Breast epithelium (tissue), 3 donors: ENCODE measurements at regions not wholly inside any gene's neighbourhood (a gene's known extent, or its start where the extent isn't known, plus 50 kb on each side); places are given as distances from the start of the nearest gene placed in this dataset.

ENCODE experiments used
- CTCF ChIP-seq, 3 donors: fragments of 450-650 bp; IDR thresholded peaks; one replicate each; pipeline ENCODE4 v1.5.1; 2016 to 2017; ENCODE audit warnings: antibody characterized with exemption in 3 of 3, mild to moderate bottlenecking in 3 of 3, moderate library complexity in 3 of 3
- POLR2A ChIP-seq: fragments of 450-650 bp; IDR thresholded peaks from one replicate; pipeline ENCODE4 v1.6.1; 2016; ENCODE audit warnings: antibody characterized with exemption, mild to moderate bottlenecking, moderate library complexity
- POLR2AphosphoS5 ChIP-seq, 3 donors: sonication (generic); formaldehyde crosslinking; IDR thresholded peaks; one replicate each; pipeline ENCODE4 v1.6.1; 2017; ENCODE audit warnings: antibody characterized with exemption in 3 of 3

DNA sequence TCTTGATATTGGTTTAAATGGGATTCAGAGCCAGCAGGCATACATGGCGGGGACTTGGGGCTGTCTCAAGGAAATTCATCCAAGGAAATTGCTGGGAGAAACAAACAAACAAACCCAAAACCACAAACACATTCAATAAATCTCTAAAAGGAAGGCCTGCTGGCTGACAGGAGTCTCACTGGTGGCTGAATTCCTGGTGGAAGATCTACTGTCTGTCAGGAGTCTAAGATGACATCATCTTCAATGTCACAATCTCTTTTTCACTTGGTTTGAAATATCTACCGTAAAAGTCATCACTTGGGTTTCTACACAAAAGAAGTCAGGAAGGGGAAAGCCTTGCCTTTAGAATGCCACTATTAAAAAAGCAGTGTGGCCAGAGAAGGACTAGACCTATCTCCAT lies 87.9 kb downstream of the KLF5 start:
- no peak for TF ChIP-seq POLR2A
- TF ChIP-seq CTCF (IDR thresholded peaks at IDR 0.05): no peak
- no peak for TF ChIP-seq POLR2AphosphoS5 (IDR thresholded peaks at IDR 0.05)
